H1 (cell line): ENCODE measurements at regions not wholly inside any gene's neighbourhood (a gene's known extent, or its start where the extent isn't known, plus 50 kb on each side); places are given as distances from the start of the nearest gene placed in this dataset.

Source experiments
- CHD1 ChIP-seq: IDR thresholded peaks from 2 replicates; pipeline ENCODE4 v1.6.1; 2012; ENCODE audit warnings: low read depth, low read length, improper control_type of control experiment
- FOSL1 ChIP-seq: IDR thresholded peaks from 2 replicates; pipeline ENCODE4 v1.6.1; 2011; ENCODE audit warnings: mild to moderate bottlenecking, low read depth, low read length, moderate library complexity; ENCODE audit not compliant: insufficient read depth
- JUN ChIP-seq: IDR thresholded peaks from 2 replicates; pipeline ENCODE4 v1.6.1; 2011; ENCODE audit warnings: low read depth, mild to moderate bottlenecking, improper control_type of control experiment, low read length
- KDM5A ChIP-seq: fragments of 200-600 bp; IDR thresholded peaks from 2 replicates; pipeline ENCODE4 v1.7.1; 2012; ENCODE audit warnings: mild to moderate bottlenecking, low read length, inconsistent platforms, mixed read lengths
- SIX5 ChIP-seq: IDR thresholded peaks from 2 replicates; pipeline ENCODE4 v1.6.1; 2011; ENCODE audit warnings: mild to moderate bottlenecking, low read depth, low read length

GRCh38 chr4:79078339-79078738, 139.1 kb upstream of the PAQR3 start (continued):
- no peak for TF ChIP-seq FOSL1
- TF ChIP-seq CHD1: no peak
- TF ChIP-seq KDM5A: no peak
- TF ChIP-seq JUN: no peak
- no peak for TF ChIP-seq SIX5
- TF ChIP-seq, all 59 proteins: peak for 0
